GM18907 (cell line): ENCODE measurements at regions not wholly inside any gene's neighbourhood (a gene's known extent, or its start where the extent isn't known, plus 50 kb on each side); places are given as distances from the start of the nearest gene placed in this dataset.

ENCODE experiments used
- ATAC-seq: cut with Tn5 transposase; IDR thresholded peaks from one replicate; pipeline ENCODE4 v1.9.1; 2021; ENCODE audit warnings: mild to moderate bottlenecking, moderate library complexity; ENCODE audit not compliant: unreplicated experiment

- ATAC-seq = no peak
These were observed 293.1 kb upstream of the N4BP1 start for GRCh38 chr16:48903039-48903438.

- ATAC-seq = no peak
These were observed 291.9 kb upstream of the N4BP1 start for GRCh38 chr16:48901712-48902374.

- no peak for ATAC-seq
These were observed 289.5 kb upstream of the N4BP1 start for GRCh38 chr16:48899500-48899899.

- ATAC-seq = no peak
These were observed 287.8 kb upstream of the N4BP1 start for GRCh38 chr16:48897698-48898205.

GRCh38 chr16:48895142-48895541 lies 285.2 kb upstream of the N4BP1 start:
- no peak for ATAC-seq

GRCh38 chr16:48892893-48893292 lies 282.9 kb upstream of the N4BP1 start:
- no peak for ATAC-seq

- no peak for ATAC-seq
These were observed 277.7 kb upstream of the N4BP1 start for GRCh38 chr16:48887646-48888210.

- ATAC-seq = no peak
These were observed 275.5 kb upstream of the N4BP1 start for GRCh38 chr16:48885471-48885870.

GRCh38 chr16:48881272-48881671 lies 271.3 kb upstream of the N4BP1 start:
- ATAC-seq = no peak

GRCh38 chr16:48879223-48880122 lies 269.5 kb upstream of the N4BP1 start:
- ATAC-seq = no peak

GRCh38 chr16:48877946-48878345 lies 268.0 kb upstream of the N4BP1 start:
- no peak for ATAC-seq

GRCh38 chr16:48870141-48870540 lies 260.2 kb upstream of the N4BP1 start:
- no peak for ATAC-seq

- ATAC-seq = no peak
These were observed 255.5 kb upstream of the N4BP1 start for GRCh38 chr16:48865520-48865919.

GRCh38 chr16:48864055-48864454 lies 254.1 kb upstream of the N4BP1 start:
- ATAC-seq = no peak

- ATAC-seq = no peak
These were observed 252.1 kb upstream of the N4BP1 start for GRCh38 chr16:48862087-48862532.

GRCh38 chr16:48860341-48860740 lies 250.4 kb upstream of the N4BP1 start:
- no peak for ATAC-seq

GRCh38 chr16:48852951-48853350 lies 243.0 kb upstream of the N4BP1 start:
- ATAC-seq = no peak

GRCh38 chr16:48852458-48852857 lies 242.5 kb upstream of the N4BP1 start:
- no peak for ATAC-seq

- no peak for ATAC-seq
These were observed 240.3 kb upstream of the N4BP1 start for GRCh38 chr16:48850097-48850770.

- ATAC-seq = no peak
These were observed 236.3 kb upstream of the N4BP1 start for GRCh38 chr16:48846277-48846676.

GRCh38 chr16:48845261-48845660 lies 235.3 kb upstream of the N4BP1 start:
- ATAC-seq = no peak
